ENCODE measurements at regions not wholly inside any gene's neighbourhood (a gene's known extent, or its start where the extent isn't known, plus 50 kb on each side); places are given as distances from the start of the nearest gene placed in this dataset.

DNA sequence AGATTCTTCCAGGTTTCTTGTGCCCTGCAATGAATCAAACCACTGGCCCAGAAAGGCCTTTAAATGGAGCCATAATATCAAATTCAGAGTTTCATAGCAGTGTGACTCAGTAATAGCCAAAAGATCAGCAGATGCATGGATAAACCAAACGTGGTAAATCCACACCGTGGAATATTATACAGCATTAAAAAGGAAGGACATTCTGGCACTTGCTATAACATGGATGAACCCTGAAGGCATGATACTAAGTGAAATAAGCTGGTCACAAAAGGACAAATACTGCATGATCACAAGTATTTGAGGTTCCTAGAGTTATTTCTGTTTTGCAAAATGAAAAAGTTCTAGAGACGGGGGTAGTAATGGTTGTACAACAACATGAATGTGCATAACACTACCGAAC is 140.1 kb downstream of the TOMM20 start:
- Histone ChIP-seq H4K5ac (ENCODE audit: insufficient read length, low read depth, low read length) (no peak overlapping the region), H3K9ac (ENCODE audit: extremely low read depth, insufficient read length, low read length) (no peak overlapping the region), H4K20me1 (ENCODE audit: control insufficient read depth, insufficient read depth, insufficient read length) (no peaks in the 10 kb centered on the region), H3K23ac (ENCODE audit: insufficient read length, low read depth, low read length) (no peak overlapping the region), H3K4me2 (ENCODE audit: insufficient read depth, insufficient read length, low read length) (no peak overlapping the region), H3K79me2 (ENCODE audit: insufficient read depth, low read length) (no peaks in the 10 kb centered on the region), H3K9me3 (ENCODE audit: control insufficient read depth, low read depth, low read length) (no peaks in the 10 kb centered on the region), H3K27ac (ENCODE audit: insufficient read length, low read depth, low read length) (no peak overlapping the region), H3K79me1 (ENCODE audit: insufficient read depth, low read depth, low read length, poor library complexity, severe bottlenecking) (no peaks in the 10 kb centered on the region), H3T11ph (ENCODE audit: low read length) (no peak overlapping the region), H3K4ac (ENCODE audit: low read depth, low read length) (no peak overlapping the region), H2BK12ac (ENCODE audit: insufficient read length, low read depth, low read length) (no peak overlapping the region), H2BK120ac (ENCODE audit: low read depth, low read length, poor library complexity, severe bottlenecking) (no peak overlapping the region), H4K91ac (ENCODE audit: insufficient read length, low read depth, low read length) (no peak overlapping the region), H3K23me2 (ENCODE audit: insufficient read length, low read depth, low read length, poor library complexity, severe bottlenecking) (no peaks in the 10 kb centered on the region), H2BK20ac (ENCODE audit: low read depth, low read length, poor library complexity, severe bottlenecking) (no peak overlapping the region), H3K27me3 (ENCODE audit: insufficient read depth, low read length) (no peaks in the 10 kb centered on the region), H2AFZ (ENCODE audit: low read length) (no peak overlapping the region), H4K8ac (replicated peaks; ENCODE audit: insufficient read length, low read depth, low read length) (no peak overlapping the region), H2BK15ac (ENCODE audit: low read depth, low read length) (no peak overlapping the region), H3K56ac (ENCODE audit: insufficient read length, low read depth, low read length) (no peak overlapping the region), H2BK5ac (ENCODE audit: insufficient read length, low read length) (no peak overlapping the region), H2AK5ac (ENCODE audit: insufficient read length, low read length) (no peak overlapping the region), H3K14ac (ENCODE audit: insufficient read depth, low read length) (no peak overlapping the region), H3K18ac (ENCODE audit: insufficient read length, low read depth, low read length) (no peak overlapping the region), H3K4me1 (ENCODE audit: insufficient read depth, low read length) (peaks cover 4% of the 10 kb centered on the region; the same call in 1 of the 2 replicates)
- peaks cover 31 to 38% of the 10 kb centered on the region in 2 experiments for H3K4me1 Mint-ChIP-seq
- no peaks in the 10 kb centered on the region; a peak in 2 of 7 replicates for H3K36me3 Mint-ChIP-seq (ENCODE audit: insufficient read depth in 1 of 3, low read depth in 3 of 3)
- peaks cover 2% of the 10 kb centered on the region; the same call in 1 of the 2 replicates for H3K27me3 Mint-ChIP-seq (ENCODE audit: low read depth)
- WGBS (ENCODE audit: extremely low coverage, insufficient read length, low lambda C conversion rate), result no CpG with 5 or more reads among the region's 4 CpGs
- TF ChIP-seq, protein P1, sequence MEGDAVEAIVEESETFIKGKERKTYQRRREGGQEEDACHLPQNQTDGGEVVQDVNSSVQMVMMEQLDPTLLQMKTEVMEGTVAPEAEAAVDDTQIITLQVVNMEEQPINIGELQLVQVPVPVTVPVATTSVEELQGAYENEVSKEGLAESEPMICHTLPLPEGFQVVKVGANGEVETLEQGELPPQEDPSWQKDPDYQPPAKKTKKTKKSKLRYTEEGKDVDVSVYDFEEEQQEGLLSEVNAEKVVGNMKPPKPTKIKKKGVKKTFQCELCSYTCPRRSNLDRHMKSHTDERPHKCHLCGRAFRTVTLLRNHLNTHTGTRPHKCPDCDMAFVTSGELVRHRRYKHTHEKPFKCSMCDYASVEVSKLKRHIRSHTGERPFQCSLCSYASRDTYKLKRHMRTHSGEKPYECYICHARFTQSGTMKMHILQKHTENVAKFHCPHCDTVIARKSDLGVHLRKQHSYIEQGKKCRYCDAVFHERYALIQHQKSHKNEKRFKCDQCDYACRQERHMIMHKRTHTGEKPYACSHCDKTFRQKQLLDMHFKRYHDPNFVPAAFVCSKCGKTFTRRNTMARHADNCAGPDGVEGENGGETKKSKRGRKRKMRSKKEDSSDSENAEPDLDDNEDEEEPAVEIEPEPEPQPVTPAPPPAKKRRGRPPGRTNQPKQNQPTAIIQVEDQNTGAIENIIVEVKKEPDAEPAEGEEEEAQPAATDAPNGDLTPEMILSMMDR (conservative IDR thresholded peaks at IDR 0.05), result no peak
- H3K4me3 Mint-ChIP-seq, result no peak overlapping the region
- no peak for DNase-seq
- H3K27ac Mint-ChIP-seq, result peak overlapping the region in 1 of 3 experiments; percentile 94; a peak in 1 of 7 replicates
- peaks cover 0 to 4% of the 10 kb centered on the region in 2 experiments; a peak in 1 of 5 replicates for H3K9me3 Mint-ChIP-seq

Data from H9 (cell line).